ENCODE measurements at regions not wholly inside any gene's neighbourhood (a gene's known extent, or its start where the extent isn't known, plus 50 kb on each side); places are given as distances from the start of the nearest gene placed in this dataset.

- TF ChIP-seq EP300 (IDR thresholded peaks at IDR 0.05) (no peak), CTCF (IDR thresholded peaks at IDR 0.05) (no peak), POLR2A (IDR thresholded peaks at IDR 0.05) (no peak)
These were observed 100.7 kb upstream of the HMGN3 start for GRCh38 chr6:79335133-79335674.

Measured in gastroesophageal sphincter (tissue), 3 donors.